ENCODE measurements at regions not wholly inside any gene's neighbourhood (a gene's known extent, or its start where the extent isn't known, plus 50 kb on each side); places are given as distances from the start of the nearest gene placed in this dataset.

DNA sequence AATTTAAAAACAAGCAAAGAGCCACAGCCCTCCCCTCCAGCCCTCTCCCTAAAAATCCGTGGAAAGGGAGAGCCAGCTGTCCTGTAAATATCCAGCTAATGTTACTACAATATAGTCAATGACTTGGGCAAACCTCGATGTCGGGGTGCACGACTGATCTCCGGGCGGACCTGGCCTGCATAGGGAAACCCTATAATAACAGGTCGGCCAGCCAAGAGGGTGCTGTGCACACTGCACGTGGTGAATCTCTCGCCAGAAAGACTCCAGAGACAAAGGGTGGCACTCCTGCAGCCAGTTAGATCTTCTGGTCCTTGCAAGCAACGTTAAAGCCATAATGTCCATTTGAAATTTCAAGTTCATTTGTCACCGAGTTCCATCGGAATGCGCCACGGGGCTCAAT is 1092.8 kb downstream of the ADGRL3 start:
- DNase-seq = no peak

DNA sequence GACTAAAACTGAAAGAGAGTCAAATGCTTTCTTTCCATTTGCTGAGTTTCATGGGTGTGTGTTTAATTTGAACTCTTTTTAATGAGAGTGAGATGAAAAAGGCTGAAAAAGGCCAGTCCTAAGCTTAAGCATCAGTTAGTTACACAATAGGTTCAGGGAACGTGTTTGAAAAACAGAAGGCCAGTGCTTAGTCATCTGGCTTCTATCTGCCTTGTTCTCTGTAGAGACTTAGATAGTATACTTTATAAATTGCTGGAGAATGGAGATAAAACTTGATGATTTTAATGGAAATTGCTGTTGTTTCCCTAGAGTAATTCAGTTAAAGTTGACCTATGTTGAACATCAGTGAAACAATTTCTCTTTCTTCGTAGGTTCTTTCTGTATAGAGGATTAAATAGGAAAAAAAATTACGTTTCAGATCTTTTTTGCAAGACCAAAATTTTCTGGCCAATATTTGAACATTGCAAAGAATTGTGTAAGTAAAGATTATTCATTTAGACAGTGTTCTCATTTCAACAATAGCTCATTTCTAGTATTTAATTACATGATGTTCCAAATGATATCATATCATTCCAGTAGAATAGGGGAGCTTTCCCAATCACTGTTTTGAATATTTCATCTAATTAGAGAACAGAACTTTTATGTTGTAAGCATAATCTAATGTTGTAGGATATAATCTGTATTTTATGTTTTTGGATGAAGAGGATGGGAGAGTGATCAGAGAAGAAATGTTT is 1088.8 kb downstream of the ADGRL3 start:
- DNase-seq = no peak

DNA sequence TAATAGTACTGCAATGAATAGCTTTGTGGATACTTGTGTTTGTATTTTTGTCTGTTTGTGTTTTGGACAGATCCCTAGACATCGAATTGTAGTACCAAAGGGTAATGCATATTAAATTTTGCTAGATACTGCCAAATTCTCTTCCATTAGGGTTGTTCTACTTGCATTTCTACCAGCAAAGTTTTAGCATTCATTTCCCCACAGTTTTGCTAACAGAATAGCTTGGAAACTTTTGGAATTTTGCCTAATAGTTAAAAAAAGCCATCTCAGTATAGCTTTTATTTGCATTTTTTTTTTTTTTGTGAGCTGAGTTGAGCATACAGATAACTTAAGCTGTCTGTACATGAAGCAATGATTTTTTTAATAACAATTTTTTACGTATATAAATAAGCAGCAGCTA is 1084.9 kb downstream of the ADGRL3 start:
- no peak for DNase-seq

DNA sequence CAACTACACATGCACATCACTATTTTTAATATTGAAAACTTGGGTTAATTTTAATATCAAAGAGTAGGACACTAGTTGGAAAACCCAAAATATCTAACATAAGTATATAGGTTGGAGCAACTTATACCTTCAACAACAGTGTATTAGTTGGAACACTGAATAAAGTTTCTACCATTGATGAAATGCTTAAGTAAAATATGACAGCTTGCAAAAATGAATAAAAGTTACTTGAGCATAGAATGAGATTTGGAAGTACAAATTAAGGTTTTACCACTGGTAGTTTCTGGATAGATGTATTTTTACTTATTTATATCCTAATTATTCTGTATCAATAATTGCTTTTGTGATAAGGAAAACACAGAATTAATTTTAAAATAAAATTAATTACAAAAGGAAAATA is 1079.6 kb downstream of the ADGRL3 start:
- DNase-seq = no peak

DNA sequence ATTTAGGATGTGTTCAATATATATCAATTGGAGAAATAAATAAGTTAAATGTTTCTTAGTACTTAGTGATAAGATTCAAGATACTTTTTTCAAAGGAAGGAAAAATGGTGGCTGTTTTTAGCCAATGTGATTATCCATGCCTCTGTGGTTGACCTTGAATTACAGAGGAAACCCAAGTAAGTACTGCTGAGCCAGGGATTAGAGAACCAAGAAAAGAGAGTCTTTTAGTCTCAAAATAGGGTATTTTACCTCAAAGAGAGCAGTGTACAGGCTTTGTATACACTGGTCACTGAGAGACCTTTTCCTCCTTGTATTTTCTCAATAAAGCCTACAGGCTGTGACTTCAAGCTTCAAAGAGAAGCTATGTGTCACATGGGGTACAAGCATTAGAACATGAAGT is 1075.3 kb downstream of the ADGRL3 start:
- no peak for DNase-seq

DNA sequence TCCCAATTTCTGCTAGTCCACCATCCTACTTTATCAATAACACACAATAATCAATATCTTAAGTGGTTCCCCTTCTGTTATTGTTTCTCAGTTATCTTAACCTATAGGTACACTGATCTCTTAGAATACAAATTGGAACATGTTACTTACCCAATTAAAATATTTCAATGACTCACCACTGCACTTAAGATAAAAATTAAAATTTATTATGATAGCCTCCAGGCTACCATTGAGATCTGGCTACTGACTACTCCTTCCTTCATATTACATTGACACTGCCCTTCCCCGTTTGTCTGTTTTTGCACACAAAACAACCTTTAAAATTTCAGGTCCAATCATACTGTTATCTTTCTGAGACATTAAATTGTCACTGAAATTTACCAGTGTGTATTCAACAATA is 1074.7 kb downstream of the ADGRL3 start:
- no peak for DNase-seq

DNA sequence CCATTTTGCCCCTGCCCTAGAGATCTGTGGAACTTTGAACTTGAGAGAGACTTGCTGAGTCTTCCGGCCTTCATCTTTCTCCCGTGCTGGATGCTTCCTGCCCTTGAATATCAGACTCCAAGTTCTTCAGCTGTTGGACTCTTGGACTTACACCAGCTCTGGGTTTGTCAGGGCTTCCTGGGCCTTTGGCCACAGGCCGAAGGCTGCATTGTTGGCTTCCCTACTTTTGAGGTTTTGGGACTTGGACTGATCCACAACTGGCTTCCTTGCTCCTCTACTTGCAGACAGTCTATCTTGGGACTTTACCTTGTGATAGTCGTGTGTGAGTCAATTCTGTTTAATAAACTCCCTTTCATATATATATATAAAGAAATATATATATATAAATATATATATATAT is 1071.0 kb downstream of the ADGRL3 start:
- DNase-seq = no peak

DNA sequence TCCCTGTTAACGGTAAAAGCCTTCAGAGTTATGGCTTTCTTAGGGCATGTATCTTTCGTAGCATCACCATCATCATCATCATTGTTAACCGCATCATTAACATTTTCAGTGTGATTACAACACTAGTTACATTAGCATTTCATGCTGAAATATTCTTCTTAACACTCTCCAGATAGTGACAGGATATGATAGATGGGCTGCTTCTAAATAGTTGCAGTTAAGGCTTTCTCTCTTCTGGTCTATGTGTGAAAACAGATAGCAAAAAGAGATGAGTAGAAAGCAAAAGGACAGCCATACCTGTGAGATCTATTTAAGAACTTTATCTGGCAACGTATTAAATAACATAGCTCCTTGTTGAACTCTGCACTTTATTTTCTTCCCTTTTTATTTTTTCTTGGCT is 1069.8 kb downstream of the ADGRL3 start:
- DNase-seq = no peak

DNA sequence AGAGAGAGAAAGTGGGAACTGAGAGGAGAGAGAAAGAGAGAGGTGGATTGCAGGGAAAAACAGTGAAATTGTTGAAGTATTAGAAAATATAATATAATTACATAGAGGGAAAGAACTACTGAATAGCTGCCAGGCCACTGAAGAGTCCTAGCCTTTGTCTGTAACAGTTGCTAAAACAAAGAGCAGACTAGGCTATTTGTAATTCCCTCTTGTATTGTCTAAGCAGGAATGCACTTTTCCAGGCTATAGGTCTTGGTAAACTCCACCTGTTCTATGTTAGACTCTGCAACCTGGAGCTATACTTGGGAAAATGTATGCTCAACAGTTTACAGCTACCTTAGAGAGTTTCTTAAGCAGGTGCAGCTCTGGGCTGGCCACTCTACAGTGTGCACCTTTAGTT is 1063.3 kb downstream of the ADGRL3 start:
- no peak for DNase-seq

DNA sequence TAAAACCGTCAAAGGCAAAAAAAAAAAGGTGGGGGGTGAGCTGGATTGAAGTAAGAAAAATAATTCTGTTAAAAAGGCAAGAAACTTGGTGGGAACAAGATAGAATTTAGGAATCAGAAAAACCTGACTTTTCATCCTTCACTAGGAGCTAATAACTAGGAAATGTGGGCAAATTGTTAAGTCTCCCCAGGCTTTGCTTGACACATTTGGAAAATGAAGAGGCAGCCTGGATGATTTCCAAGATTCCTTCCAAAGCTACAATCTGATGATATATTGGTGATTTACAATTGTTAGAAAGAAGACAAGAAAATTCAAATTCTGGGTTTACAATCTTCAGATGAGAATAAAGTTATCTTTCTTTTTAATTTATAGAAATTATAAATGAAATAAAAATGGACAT is 1062.5 kb downstream of the ADGRL3 start:
- no peak for DNase-seq

DNA sequence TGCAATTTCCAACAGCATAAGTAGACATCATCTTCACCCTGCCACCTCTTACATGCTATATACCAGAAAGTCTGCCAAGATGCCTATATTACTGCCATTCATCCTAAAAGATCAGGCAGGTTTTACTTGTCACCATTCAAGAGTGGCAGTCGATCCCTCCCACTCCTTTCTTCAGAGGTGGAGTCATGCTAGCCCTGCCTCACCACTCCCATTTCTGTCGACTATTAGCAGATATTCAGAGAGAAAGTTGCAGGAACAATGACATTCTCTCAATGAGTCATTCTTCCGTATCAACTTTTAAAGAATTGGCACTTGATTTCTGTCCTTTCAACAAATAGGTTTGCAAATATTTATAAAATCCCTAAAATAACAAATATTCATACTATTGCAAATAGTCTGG is 1060.1 kb downstream of the ADGRL3 start:
- no peak for DNase-seq

DNA sequence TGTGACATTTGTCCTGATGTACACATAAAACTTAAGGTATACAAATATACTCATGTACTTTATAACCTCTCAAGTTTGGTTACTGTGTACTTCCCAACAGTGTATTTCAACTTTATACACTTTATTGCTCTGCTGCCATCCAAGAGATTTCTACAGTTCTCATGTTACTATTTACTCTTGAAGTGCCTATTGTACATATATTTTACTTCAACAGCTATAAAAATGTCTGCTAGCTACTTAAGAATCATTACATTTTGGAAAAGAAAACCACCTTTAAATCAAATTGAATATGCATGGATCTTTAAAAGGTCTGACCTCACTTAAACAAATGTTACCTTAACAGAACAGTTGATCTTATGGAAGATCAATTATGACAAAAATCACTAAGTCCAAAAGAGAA is 1056.4 kb downstream of the ADGRL3 start:
- no peak for DNase-seq

DNA sequence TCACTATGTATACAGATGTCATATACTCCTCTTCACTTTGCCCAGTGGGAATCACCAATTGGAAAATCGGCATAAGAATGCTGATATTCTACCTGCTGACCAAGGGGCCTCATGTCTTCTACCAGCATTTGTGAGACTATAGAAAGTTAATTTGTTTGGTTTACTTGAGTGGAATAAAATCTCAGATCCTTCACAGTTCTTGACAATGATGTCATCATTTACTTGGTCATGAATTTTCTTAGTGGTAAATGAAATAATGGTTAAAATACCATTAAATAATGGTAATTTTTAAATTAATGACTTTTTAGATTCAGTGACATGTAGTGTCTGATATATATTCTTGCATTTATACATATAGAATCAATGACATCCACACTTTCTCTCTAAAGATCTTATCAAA is 1052.6 kb downstream of the ADGRL3 start:
- no peak for DNase-seq

DNA sequence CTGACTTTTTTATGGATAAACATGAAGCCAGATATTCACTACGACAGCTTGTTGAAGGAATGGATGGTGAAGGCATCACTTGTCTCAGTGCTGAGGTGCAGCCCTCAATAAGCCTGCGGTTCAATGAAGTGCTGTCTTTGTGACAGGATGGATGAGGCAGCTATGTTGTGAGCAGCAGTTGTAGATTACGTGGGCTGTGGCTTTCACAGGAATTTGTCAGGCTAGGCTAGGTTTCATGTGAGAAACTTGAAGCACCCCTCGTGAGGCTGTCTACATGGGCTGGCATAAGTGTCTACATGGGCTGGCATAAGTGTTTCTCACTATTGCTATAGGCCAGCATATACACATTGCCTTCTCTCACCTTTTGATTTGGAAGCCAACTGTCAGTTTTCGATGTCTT is 1050.0 kb downstream of the ADGRL3 start:
- DNase-seq = no peak

DNA sequence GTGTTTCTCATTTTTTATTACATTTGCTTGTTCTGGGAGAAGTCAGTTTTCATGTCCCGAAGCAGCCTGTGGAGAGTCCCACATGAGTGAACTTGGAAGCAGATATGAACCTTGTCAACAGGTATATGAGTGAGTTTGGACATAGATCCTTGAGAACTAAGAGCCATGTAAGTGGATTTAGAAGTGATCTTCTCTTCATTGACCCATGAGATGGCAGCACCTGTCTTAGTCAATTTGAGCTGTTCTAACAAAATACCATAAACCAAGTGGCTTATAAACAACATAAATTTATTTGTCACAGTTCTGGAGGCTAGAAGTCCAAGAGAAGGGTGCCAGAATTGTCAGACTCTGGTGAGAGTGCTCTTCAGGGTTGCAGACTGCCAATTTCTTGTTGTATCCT is 1043.8 kb downstream of the ADGRL3 start:
- DNase-seq = no peak

DNA sequence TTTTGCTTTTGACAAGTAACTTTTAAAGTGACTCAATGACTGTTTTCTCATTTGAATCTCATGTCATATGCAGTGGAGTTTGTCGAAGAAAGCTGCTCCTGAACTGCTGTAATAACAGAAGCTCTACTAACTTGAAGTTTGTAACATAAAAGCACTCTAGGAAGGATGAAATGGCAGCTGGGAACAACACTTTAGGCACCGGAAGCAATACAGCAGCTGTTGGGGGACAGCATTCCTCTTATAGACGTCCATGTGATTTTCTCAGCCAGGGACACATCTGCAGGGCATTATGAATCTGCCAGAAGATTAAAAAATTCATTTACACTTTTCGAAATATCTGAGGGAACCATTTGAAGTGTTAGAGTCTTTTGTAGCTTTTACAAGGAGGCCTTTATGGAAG is 1035.8 kb downstream of the ADGRL3 start:
- DNase-seq = no peak

DNA sequence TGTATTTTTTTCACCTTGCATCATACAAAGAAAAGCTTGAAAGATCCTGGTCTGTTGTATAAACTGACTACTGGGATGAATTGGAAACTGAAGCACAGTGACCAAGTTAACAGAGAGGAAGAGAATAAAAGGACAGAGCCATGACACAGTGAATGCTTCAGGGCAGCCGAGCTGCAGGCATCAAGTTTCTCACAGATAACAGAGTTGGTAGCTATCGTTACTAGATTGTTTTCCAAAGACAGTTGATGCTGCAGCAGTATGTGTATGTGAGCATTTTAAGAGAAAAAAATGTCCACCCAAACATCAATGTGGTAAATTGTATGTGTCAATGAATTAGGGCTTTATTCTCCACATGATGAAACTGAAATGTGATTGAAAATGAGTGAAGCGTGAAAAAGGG is 1032.7 kb downstream of the ADGRL3 start:
- DNase-seq = no peak

DNA sequence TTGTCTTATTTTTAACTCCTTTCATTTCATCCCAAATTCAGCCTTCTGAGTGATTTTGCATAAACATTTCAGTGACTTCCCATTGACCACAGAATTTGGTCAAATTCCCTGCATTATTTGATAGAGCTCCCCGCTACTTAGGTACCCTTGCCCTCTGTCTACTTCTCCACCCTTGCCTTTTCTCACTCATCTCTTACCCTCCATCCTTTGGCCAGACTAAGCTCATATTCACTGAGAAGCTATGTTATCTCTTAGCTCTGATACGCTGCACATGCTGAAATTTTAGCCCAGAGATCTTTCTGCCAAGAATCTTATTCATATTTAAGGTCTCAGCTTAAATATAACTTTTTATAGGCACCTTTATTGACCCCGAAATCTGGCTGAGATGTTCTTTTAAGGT is 1031.9 kb downstream of the ADGRL3 start:
- DNase-seq = no peak

DNA sequence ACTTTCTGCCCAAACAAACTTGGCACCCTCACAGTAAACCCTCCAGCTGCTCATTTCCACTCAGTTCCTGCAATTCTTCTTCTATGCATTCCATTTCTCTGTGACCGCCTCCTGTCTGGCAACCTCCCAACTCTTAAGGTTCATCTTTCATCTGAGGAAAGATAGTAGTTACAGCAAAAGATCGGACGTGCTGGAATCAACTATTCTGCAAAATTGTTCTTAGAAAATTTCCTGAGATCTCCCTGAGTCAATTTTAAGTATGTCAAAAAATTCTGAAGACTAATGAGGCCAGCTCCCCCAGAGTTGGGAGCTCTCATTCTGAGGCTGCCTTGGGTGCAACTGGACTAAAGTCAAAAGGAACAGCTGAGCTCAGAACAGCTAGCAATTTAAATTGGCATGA is 1026.0 kb downstream of the ADGRL3 start:
- no peak for DNase-seq

DNA sequence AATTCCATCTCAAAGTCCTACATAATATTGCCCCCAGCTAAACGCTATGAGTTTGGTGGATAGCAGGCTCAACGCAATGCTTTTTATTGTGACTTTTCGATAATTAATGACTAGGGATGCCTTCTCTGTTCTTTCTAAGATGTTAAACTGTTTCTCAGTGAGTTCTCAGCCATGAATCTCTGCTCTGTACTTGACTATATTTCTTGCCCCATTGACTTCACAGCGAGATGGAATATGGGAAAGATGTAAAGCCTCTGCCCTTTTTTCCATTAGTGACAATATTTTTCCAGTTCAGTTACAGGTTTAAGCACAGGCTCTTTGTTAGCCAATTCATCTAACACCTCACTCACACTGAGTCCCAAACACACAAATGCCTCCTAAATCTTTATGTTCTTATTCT is 1022.0 kb downstream of the ADGRL3 start:
- DNase-seq = no peak

DNA sequence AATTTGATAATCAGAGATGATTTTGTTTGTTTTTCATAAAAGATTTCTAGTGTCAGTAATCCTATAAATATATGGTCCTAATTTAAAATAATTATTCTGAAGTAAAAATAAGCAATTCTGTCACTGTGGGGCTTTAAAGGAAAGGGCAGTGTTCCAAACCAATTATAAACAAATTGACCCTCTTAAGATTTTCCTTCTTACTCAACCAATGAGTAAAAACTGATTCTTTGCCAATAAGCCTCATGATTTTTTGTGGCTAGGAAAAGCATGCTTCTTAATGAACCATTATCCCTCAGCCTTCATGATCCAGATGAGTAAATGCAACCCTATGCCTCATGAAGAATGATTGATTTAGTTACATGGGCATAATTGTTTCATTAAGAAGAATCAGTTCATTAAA is 1010.4 kb downstream of the ADGRL3 start:
- DNase-seq = no peak

DNA sequence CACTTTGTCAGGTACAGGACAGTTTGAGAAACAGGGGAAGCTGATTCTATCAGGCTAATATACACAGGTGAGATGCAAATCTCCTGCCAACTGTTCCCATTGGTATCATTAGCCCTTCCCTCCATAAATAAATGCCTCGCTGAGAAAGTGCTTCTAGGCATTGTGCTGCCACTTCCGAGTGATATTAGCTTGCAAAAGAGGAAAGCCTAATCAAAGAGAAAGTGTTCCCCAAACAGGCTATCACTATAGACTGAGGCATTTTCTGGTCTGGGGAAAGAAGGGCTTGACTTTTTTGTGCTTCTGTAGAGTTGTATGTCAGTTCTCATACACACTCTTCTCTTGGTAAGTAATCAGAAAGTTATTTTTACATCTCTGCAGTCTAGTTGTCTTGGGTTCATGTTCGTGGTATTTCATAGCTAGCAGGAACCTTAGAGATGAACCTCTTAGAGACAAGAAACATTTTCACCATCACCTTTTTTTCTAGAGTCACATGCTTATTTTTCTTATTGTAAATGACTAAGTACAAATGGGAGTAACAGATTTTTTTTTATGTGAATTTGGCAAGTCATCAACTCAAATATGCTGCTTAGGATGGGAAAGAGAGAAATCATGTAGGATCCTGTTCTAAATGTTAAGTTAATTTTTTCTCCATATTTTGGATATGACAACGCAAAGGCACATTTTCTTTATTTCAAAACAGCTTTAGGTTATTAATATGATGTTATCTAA is 1009.8 kb downstream of the ADGRL3 start:
- DNase-seq = no peak

DNA sequence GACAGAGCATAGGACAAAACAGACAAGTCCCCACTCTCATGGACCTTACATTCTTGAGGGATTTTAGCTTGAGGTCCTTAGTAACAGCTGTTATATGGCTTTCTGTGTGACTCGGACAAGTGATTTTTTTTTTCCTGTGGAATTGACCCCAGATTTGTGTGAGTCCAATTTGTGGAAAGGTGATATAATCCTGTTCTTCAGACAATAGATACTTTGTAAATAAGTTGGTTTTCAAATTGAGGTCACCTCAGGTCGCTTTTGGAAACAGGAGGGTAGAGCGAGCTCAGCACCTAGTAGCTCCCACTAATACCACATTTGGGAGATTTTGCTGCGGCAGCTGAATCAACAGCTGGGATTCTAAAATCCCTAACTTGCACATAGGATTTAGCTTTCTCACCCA is 1008.8 kb downstream of the ADGRL3 start:
- DNase-seq = no peak

DNA sequence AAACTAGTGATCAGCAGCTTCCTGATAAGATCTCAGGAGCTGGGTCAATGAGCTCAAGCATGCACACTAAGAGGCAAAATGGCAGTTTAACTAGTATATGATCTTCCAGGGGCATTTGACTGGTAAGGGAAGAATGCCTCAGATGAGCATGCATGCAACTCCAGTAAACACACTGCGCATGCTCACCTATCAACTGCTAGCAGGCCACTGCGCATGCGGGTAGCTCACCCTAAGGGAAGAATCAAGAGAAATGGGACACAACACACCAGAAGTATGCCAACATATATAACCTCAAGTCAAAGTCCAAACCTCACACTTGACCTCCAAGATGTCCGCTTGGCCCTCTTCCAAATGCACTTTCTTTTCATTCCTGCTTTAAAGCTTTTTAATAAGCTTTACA is 1004.0 kb downstream of the ADGRL3 start:
- DNase-seq = no peak

DNA sequence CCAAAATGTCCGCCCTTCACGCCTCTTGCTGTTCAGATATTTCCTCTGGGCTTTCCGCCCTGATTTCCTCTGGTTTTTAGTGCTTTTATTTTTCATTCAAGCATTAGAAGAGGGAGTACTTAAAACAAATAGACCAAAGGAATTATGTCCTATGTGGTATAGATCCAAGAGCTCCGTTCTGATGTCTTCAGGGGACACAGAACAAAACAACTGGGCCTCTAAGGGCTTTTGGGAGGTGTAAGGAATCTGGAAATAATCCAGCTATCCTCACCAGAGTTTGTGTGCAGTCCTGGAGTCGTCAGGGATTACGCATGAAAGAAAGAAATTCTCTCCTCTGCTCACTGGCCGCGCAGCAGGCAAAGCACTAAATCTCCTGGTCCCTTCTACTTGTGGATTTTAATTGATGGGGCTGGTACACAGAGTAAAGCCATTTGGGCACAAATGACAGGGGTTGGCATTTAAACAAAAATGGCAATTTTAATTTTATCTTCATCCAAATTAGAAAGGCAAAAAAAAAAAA is 999.2 kb downstream of the ADGRL3 start:
- DNase-seq = no peak
